B cell (primary cell): ENCODE measurements at regions not wholly inside any gene's neighbourhood (a gene's known extent, or its start where the extent isn't known, plus 50 kb on each side); places are given as distances from the start of the nearest gene placed in this dataset.

Experiments used
- ATAC-seq: fragments of 200-7000 bp; cut with Tn5 transposase; one replicate; pipeline ENCODE4 v1.10.0; 2021; ENCODE audit warnings: low read depth, mild to moderate bottlenecking, moderate number of reproducible peaks, moderate library complexity
- CTCF ChIA-PET: fragments of 350-600 bp; sonication (Branson Sonifier 250); formaldehyde crosslinking; loops from one replicate; lab custom pipeline; 2021; ENCODE audit warnings: antibody characterized with exemption, inconsistent platforms; lab: Charles Lee
- POLR2A ChIA-PET: fragments of 350-600 bp; sonication (Branson Sonifier 250); formaldehyde crosslinking; loops from one replicate; lab custom pipeline; 2021; ENCODE audit warnings: antibody characterized with exemption; lab: Charles Lee
- DNase-seq: peaks from one replicate; pipeline ENCODE4 v3.0.0; 2013
- H2AFZ ChIP-seq: 2 replicates; pipeline ENCODE4 v1.6.1; 2012; ENCODE audit warnings: mild to moderate bottlenecking, low read depth, low read length; ENCODE audit not compliant: insufficient read depth, poor library complexity, severe bottlenecking
- H3K27ac ChIP-seq, 2 donors: 1 replicate in 1 of 2; 2 replicates in 1 of 2; pipeline ENCODE4 v1.5.1; 2012 to 2013; ENCODE audit warnings: low read length in 2 of 2, mild to moderate bottlenecking in 2 of 2, moderate library complexity in 1 of 2
- H3K27me3 ChIP-seq, 4 experiments: fragments of 200-600 bp in 1 of 4; sonication (generic) in 1 of 4; replicated peaks in 1 of 4; 1 replicate in 2 of 4; 2 replicates in 2 of 4; pipeline versions ENCODE4 v1.6.1 to v1.7.0; 2013 to 2016; ENCODE audit warnings: low read length in 3 of 4, mild to moderate bottlenecking in 2 of 4, mixed read lengths in 1 of 4, moderate library complexity in 1 of 4; ENCODE audit not compliant: insufficient read depth in 4 of 4, control insufficient read depth in 3 of 4; ENCODE audit errors: control extremely low read depth in 1 of 4
- H3K36me3 ChIP-seq, 2 experiments: replicated peaks in 1 of 2; 1 replicate in 1 of 2; 2 replicates in 1 of 2; pipeline versions ENCODE4 v1.6.1 to v1.7.1; 2013; ENCODE audit warnings: low read length in 1 of 2; ENCODE audit not compliant: insufficient read depth in 2 of 2, control insufficient read depth in 1 of 2; ENCODE audit errors: control extremely low read depth in 1 of 2, extremely low read depth in 1 of 2
- H3K4me1 ChIP-seq, 2 donors: fragments of 200-600 bp in 1 of 2; sonication (generic) in 1 of 2; 1 replicate in 1 of 2; 2 replicates in 1 of 2; pipeline versions ENCODE4 v1.5.1 to v1.6.1; 2013 to 2017; ENCODE audit warnings: low read length in 2 of 2; ENCODE audit not compliant: control insufficient read depth in 2 of 2, insufficient read depth in 2 of 2
- H3K4me2 ChIP-seq: replicated peaks from 2 replicates; pipeline ENCODE3; 2012; ENCODE audit warnings: mild to moderate bottlenecking, low read depth, low read length; ENCODE audit not compliant: poor library complexity, severe bottlenecking
- H3K4me3 ChIP-seq, 5 experiments: fragments of 200-600 bp in 1 of 5; sonication (generic) in 1 of 5; 1 replicate in 3 of 5; 2 replicates in 2 of 5; pipeline versions ENCODE4 v1.5.1 to v1.7.0; 2011 to 2016; ENCODE audit warnings: low read length in 4 of 5, mild to moderate bottlenecking in 4 of 5, low read depth in 2 of 5, control low read depth in 1 of 5, moderate library complexity in 1 of 5; ENCODE audit not compliant: insufficient read depth in 1 of 5; ENCODE audit errors: control extremely low read depth in 1 of 5, extremely low read depth in 1 of 5
- H3K79me2 ChIP-seq: fragments of 200-600 bp; sonication (generic); one replicate; pipeline ENCODE4 v1.6.0; 2016; ENCODE audit warnings: low read length; ENCODE audit not compliant: control insufficient read depth, insufficient read depth
- H3K9ac ChIP-seq: fragments of 200-600 bp; sonication (generic); 2 replicates; pipeline ENCODE4 v1.6.1; 2017; ENCODE audit warnings: mild to moderate bottlenecking, low read length, moderate library complexity
- H3K9me3 ChIP-seq, 3 donors: one replicate each; pipeline versions ENCODE4 v1.6.1 to v1.7.1; 2013; ENCODE audit warnings: low read length in 2 of 3; ENCODE audit not compliant: control insufficient read depth in 2 of 3, insufficient read depth in 1 of 3; ENCODE audit errors: control extremely low read depth in 1 of 3
- H4K20me1 ChIP-seq: 2 replicates; pipeline ENCODE4 v1.6.0; 2012; ENCODE audit warnings: mild to moderate bottlenecking, low read length; ENCODE audit not compliant: insufficient read depth, control insufficient read depth, poor library complexity, severe bottlenecking
- H3K27ac Mint-ChIP-seq: one replicate; pipeline ENCODE4 v1.8.0; 2021; ENCODE audit warnings: mixed read lengths
- H3K27me3 Mint-ChIP-seq: one replicate; pipeline ENCODE4 v1.8.0; 2021; ENCODE audit warnings: mixed read lengths
- H3K4me1 Mint-ChIP-seq: one replicate; pipeline ENCODE4 v1.8.0; 2021; ENCODE audit warnings: mixed read lengths
- H3K4me3 Mint-ChIP-seq: one replicate; pipeline ENCODE4 v1.8.0; 2021; ENCODE audit warnings: mixed read lengths
- H3K9me3 Mint-ChIP-seq: one replicate; pipeline ENCODE4 v1.8.0; 2022; ENCODE audit warnings: mixed read lengths; ENCODE audit not compliant: insufficient read depth
- CTCF ChIP-seq: fragments of 200-600 bp; IDR thresholded peaks from one replicate; pipeline ENCODE4 v1.8.0; 2022; ENCODE audit warnings: antibody characterized with exemption, mild to moderate bottlenecking
- EZH2 ChIP-seq: IDR thresholded peaks from 2 replicates; pipeline ENCODE4 v1.6.1; 2012; ENCODE audit warnings: borderline replicate concordance, low read depth, mild to moderate bottlenecking, moderate library complexity, low read length; ENCODE audit not compliant: insufficient read depth, poor library complexity, severe bottlenecking
- WGBS: methylation state at CpG from one replicate; pipeline ENCODE4 v1.1.5; 2013; ENCODE audit warnings: missing lambda C conversion rate; ENCODE audit not compliant: insufficient coverage; 5-methylcytosine and 5-hydroxymethylcytosine counted together
- intact Hi-C: fragments of 100-400 bp; cut with micrococcal nuclease; formaldehyde crosslinking; loops from one replicate; pipeline ENCODE4 v1.10.0; 2022

DNA sequence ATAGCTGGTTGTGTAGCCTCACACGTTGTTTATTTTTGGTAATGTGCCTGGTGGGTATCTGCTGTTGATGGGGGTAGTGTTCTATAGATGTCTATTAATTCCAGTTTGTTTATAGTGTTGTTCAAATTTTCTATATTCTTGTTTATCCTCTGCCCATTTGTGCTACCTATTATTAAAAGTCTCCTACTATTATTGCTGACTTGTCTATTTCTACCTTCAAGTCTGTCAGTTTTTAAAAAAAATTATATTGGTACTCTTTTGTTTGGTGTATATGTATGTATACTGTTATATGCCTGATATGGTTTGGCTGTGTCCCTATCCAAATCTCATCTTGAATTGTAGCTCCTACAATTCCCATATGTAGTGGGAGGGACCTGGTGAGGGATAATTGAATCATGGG, 578.6 kb downstream of the PCDH7 start:
- intact Hi-C loops, result no loop called here
- WGBS, result no CpG with 5 or more reads among the region's 1 CpG
- no peaks in the 10 kb centered on the region for H3K4me1 Mint-ChIP-seq
- Histone ChIP-seq H3K27me3 (no peaks in the 10 kb centered on the region), H2AFZ (no peak overlapping the region), H3K9ac (no peak overlapping the region), H4K20me1 (no peaks in the 10 kb centered on the region), H3K4me2 (no peak overlapping the region), H3K9me3 (no peaks in the 10 kb centered on the region), H3K4me3 (no peak overlapping the region), H3K36me3 (no peaks in the 10 kb centered on the region), H3K4me1 (no peaks in the 10 kb centered on the region), H3K27ac (no peak overlapping the region), H3K79me2 (no peaks in the 10 kb centered on the region)
- DNase-seq (no peak), ATAC-seq (no peak)
- H3K27me3 Mint-ChIP-seq, result no peaks in the 10 kb centered on the region
- H3K9me3 Mint-ChIP-seq, result no peaks in the 10 kb centered on the region
- H3K27ac Mint-ChIP-seq, result no peak overlapping the region
- ChIA-PET POLR2A (no interaction called here), CTCF (no interaction called here)
- H3K4me3 Mint-ChIP-seq, result no peak overlapping the region
- no peak for TF ChIP-seq EZH2
- TF ChIP-seq CTCF, result no peak

- TF ChIP-seq EZH2 (no peak), CTCF (no peak)
- Histone ChIP-seq H2AFZ (no peak overlapping the region), H3K27ac (no peak overlapping the region), H4K20me1 (no peaks in the 10 kb centered on the region), H3K4me3 (no peak overlapping the region), H3K4me2 (no peak overlapping the region), H3K9me3 (no peaks in the 10 kb centered on the region), H3K4me1 (no peaks in the 10 kb centered on the region), H3K27me3 (no peaks in the 10 kb centered on the region), H3K36me3 (no peaks in the 10 kb centered on the region), H3K9ac (no peak overlapping the region), H3K79me2 (no peaks in the 10 kb centered on the region)
- POLR2A ChIA-PET, result no interaction called here
- H3K4me1 Mint-ChIP-seq, result no peaks in the 10 kb centered on the region
- DNase-seq (no peak), ATAC-seq (no peak)
- H3K27me3 Mint-ChIP-seq, result no peaks in the 10 kb centered on the region
- H3K4me3 Mint-ChIP-seq, result no peak overlapping the region
- WGBS, result 80% methylated on average over 1 of the region's 5 CpGs
- CTCF ChIA-PET, result no interaction called here
- H3K27ac Mint-ChIP-seq, result no peak overlapping the region
- H3K9me3 Mint-ChIP-seq, result peaks cover 4% of the 10 kb centered on the region
- intact Hi-C loops, result no loop called here
These were observed 586.9 kb downstream of the PCDH7 start for GRCh38 chr4:31307029-31307428.
